Ovary (tissue), 7 donors: ENCODE measurements at regions not wholly inside any gene's neighbourhood (a gene's known extent, or its start where the extent isn't known, plus 50 kb on each side); places are given as distances from the start of the nearest gene placed in this dataset.

Source experiments
- DNase-seq, 5 donors: peaks; one replicate each; pipeline ENCODE4 v3.0.0-alpha.2; 2019 to 2020
- H3K27ac ChIP-seq, 2 donors: fragments of 200-600 bp; one replicate each; pipeline versions ENCODE4 v1.5.1 to v1.8.0; 2019 to 2022
- H3K27me3 ChIP-seq: fragments of 200-600 bp; one replicate; pipeline ENCODE4 v1.8.0; 2022
- H3K36me3 ChIP-seq: fragments of 200-600 bp; sonication (generic); one replicate; pipeline ENCODE4 v1.5.1; 2019
- H3K4me1 ChIP-seq: one replicate; pipeline ENCODE4 v1.8.1; 2013; ENCODE audit warnings: mild to moderate bottlenecking, moderate library complexity; ENCODE audit not compliant: insufficient read depth
- H3K4me3 ChIP-seq: fragments of 200-600 bp; sonication (generic); one replicate; pipeline ENCODE4 v1.5.1; 2017
- H3K9me3 ChIP-seq, 2 donors: fragments of 200-600 bp in 1 of 2; sonication (generic) in 1 of 2; one replicate each; pipeline versions ENCODE4 v1.5.1 to v1.8.1; 2013 to 2019; ENCODE audit warnings: mild to moderate bottlenecking in 1 of 2, moderate library complexity in 1 of 2
- CTCF ChIP-seq, 3 donors: fragments of 450-650 bp in 2 of 3; fragments of 200-600 bp in 1 of 3; IDR thresholded peaks; one replicate each; pipeline versions ENCODE4 v1.5.1 to v1.8.0; 2016 to 2022; ENCODE audit warnings: antibody characterized with exemption in 3 of 3, mild to moderate bottlenecking in 1 of 3
- EP300 ChIP-seq: sonication (generic); formaldehyde crosslinking; IDR thresholded peaks from one replicate; pipeline ENCODE4 v1.6.1; 2017; ENCODE audit warnings: antibody characterized with exemption
- POLR2A ChIP-seq: fragments of 450-650 bp; IDR thresholded peaks from one replicate; pipeline ENCODE4 v1.6.1; 2017; ENCODE audit warnings: antibody characterized with exemption, mild to moderate bottlenecking, moderate library complexity
- WGBS, 3 donors: extraction: QIAGEN DNeasy Blood & Tissue Kit in 1 of 3; methylation state at CpG; one replicate each; pipeline versions ENCODE4 v1.1.5 to v1.1.7; 2013 to 2017; 5-methylcytosine and 5-hydroxymethylcytosine counted together
- intact Hi-C, 4 donors: fragments of 100-400 bp; cut with DNase I; formaldehyde crosslinking; loops; one replicate each; pipeline versions ENCODE4 v1.11.0 to v1.15.1; 2022 to 2023
- donor health status: DM: no; HTN: no; CAD: no; lungs with moderate emphysema.
- donor health status: DM: no; HTN: no; CAD: no.
- donor health status: Bipolar disorder and iron deficiency.
- donor health status: DM: no; HTN: no; CAD: no.
- donor health status: DM: yes; HTN: yes; CAD: no.

GRCh38 chr6:43853066-43853650 is 83.1 kb downstream of the VEGFA start:
- no peak for DNase-seq
- no peaks in the 10 kb centered on the region for H3K36me3 ChIP-seq
- H3K4me3 ChIP-seq = no peak overlapping the region
- intact Hi-C loops = no loop called here
- H3K27ac ChIP-seq = no peak overlapping the region
- TF ChIP-seq EP300 (no peak), POLR2A (no peak), CTCF (IDR thresholded peaks at IDR 0.05) (no peak)
- no peaks in the 10 kb centered on the region for H3K9me3 ChIP-seq
- H3K27me3 ChIP-seq = no peaks in the 10 kb centered on the region
- WGBS, 3 donors = 91 to 92% (median 91%) methylated on average over 5 of the region's 5 CpGs
- no peaks in the 10 kb centered on the region for H3K4me1 ChIP-seq

GRCh38 chr6:43852350-43852864 is 82.4 kb downstream of the VEGFA start:
- no peak overlapping the region for H3K27ac ChIP-seq
- H3K27me3 ChIP-seq = no peaks in the 10 kb centered on the region
- no peak for DNase-seq
- no peaks in the 10 kb centered on the region for H3K4me1 ChIP-seq
- no peaks in the 10 kb centered on the region for H3K36me3 ChIP-seq
- TF ChIP-seq CTCF (IDR thresholded peaks at IDR 0.05) (no peak), POLR2A (no peak), EP300 (no peak)
- WGBS, 3 donors = 89 to 92% (median 90%) methylated on average over 4 of the region's 4 CpGs
- H3K9me3 ChIP-seq = no peaks in the 10 kb centered on the region
- no peak overlapping the region for H3K4me3 ChIP-seq
- intact Hi-C loops = no loop called here

GRCh38 chr6:43851204-43851865 is 81.3 kb downstream of the VEGFA start:
- no peaks in the 10 kb centered on the region for H3K27me3 ChIP-seq
- H3K27ac ChIP-seq = no peak overlapping the region
- H3K4me1 ChIP-seq = no peaks in the 10 kb centered on the region
- intact Hi-C loops = no loop called here
- H3K4me3 ChIP-seq = no peak overlapping the region
- no peaks in the 10 kb centered on the region for H3K9me3 ChIP-seq
- DNase-seq = no peak
- WGBS, 3 donors = 39 to 60% (median 57%) methylated on average over 10 of the region's 10 CpGs
- TF ChIP-seq EP300 (no peak), CTCF (IDR thresholded peaks at IDR 0.05) (no peak), POLR2A (no peak)
- H3K36me3 ChIP-seq = no peaks in the 10 kb centered on the region

- Histone ChIP-seq H3K4me3 (no peak overlapping the region), H3K27ac (no peak overlapping the region), H3K9me3 (no peaks in the 10 kb centered on the region), H3K27me3 (no peaks in the 10 kb centered on the region), H3K36me3 (no peaks in the 10 kb centered on the region), H3K4me1 (no peaks in the 10 kb centered on the region)
- intact Hi-C loops = no loop called here
- WGBS, 3 donors = 77 to 82% (median 81%) methylated on average over 8 of the region's 8 CpGs
- TF ChIP-seq EP300 = no peak
- TF ChIP-seq POLR2A = no peak
- no peak for TF ChIP-seq CTCF (IDR thresholded peaks at IDR 0.05)
- DNase-seq = no peak
Observed at GRCh38 chr6:43850314-43851203, 80.5 kb downstream of the VEGFA start.
